GM13977 (cell line): ENCODE measurements at regions not wholly inside any gene's neighbourhood (a gene's known extent, or its start where the extent isn't known, plus 50 kb on each side); places are given as distances from the start of the nearest gene placed in this dataset.

Source experiments
- DNase-seq: peaks from one replicate; pipeline ENCODE4 v3.0.0; 2012; ENCODE audit warnings: low spot score
- in situ Hi-C: fragments of 300-500 bp; cut with MboI; formaldehyde crosslinking; loops from one replicate; pipeline ENCODE4 v1.12.0; 2022; ENCODE audit warnings: low sequenced_read_pairs, low pct_unique_long_range_greater_than_20kb, mixed read lengths, inconsistent platforms; ENCODE audit not compliant: unreplicated experiment
- TF ChIP-seq, protein P1 (sequence below): IDR thresholded peaks from 2 replicates; pipeline ENCODE4 v1.5.1; 2012; ENCODE audit warnings: mild to moderate bottlenecking, control low read depth; ENCODE audit not compliant: insufficient read depth; ENCODE audit errors: extremely low read depth, missing control alignments

DNA sequence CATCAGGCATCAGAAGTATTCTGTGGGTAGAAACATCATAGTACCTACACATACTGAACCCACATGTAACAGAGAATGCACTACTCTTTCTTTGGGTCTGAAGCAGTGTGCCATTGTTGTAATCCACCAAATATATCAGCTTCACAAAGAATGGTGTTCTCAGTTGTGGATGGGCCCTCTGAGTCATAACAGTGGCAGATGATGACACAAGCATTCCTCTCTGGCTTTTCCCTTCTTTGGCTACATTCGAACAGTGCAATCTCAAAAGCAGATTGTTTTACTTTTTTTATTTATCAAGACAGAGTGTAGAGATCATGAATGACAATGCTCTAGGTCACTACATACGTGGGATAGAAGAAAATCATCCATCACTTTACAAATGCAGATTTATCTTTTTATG lies 247.2 kb upstream of the EPHA5 start:
- in situ Hi-C loops = no loop called here
- DNase-seq = no peak
- TF ChIP-seq, protein P1, sequence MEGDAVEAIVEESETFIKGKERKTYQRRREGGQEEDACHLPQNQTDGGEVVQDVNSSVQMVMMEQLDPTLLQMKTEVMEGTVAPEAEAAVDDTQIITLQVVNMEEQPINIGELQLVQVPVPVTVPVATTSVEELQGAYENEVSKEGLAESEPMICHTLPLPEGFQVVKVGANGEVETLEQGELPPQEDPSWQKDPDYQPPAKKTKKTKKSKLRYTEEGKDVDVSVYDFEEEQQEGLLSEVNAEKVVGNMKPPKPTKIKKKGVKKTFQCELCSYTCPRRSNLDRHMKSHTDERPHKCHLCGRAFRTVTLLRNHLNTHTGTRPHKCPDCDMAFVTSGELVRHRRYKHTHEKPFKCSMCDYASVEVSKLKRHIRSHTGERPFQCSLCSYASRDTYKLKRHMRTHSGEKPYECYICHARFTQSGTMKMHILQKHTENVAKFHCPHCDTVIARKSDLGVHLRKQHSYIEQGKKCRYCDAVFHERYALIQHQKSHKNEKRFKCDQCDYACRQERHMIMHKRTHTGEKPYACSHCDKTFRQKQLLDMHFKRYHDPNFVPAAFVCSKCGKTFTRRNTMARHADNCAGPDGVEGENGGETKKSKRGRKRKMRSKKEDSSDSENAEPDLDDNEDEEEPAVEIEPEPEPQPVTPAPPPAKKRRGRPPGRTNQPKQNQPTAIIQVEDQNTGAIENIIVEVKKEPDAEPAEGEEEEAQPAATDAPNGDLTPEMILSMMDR = no peak

DNA sequence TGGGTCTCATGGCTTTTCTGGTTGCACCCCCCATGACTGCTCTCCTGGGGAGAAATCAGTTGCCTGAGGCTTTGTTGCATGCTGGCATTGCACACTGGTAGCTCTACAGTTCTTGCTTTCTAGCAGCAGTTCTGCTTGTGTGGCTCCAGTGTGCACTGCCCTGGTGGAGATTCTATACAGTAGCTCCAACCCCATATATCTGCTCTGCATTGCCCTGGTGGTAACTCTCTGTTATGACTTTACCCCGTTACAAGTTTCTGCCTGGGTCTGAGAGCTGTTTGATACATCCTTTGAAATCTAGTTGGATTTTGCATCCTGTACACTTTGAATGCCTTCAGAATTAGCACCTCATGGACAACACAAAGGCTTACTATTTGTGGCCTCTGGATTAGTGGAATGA lies 241.4 kb upstream of the EPHA5 start:
- TF ChIP-seq, protein P1 = no peak
- in situ Hi-C loops = no loop called here

DNA sequence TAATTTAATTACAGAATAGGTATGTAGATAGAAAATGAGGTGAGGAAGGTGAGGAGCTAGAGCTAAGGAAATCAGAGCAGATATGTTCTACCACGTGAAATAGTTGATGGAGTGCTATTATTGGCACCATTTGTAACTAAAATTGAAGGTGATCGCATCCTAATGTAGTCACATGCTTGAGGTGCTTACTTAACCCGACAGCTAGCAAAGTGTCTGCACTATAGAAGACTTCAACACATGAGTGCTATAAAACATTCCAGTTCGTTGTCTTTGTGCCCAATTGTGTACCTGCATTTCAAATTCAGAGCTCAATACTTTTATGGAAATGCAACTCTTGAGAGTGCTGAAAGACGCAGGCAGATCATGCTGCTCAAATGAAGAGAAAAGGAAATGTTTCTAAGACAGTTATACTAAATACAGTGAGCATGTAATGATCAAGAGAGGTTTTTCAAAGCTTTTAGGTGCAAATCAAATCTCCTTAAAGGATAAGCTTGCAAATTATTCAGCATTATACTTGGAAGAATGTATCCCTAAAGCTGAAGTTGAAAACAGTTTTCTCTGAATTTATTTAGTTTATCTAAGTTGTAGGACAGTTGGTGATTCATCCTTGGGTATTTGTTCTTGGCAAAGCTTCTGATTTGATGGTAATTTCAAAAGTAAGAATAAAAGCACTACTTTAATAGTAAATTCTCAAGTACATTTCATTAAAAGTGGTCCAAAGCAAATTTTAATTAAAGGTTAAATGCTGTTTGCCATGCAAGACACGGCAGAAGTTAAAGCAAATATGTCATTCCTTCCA lies 223.9 kb upstream of the EPHA5 start:
- DNase-seq = no peak
- TF ChIP-seq, protein P1 = no peak
- in situ Hi-C loops = no loop called here

More for the DNA sequence above, 241.4 kb upstream of the EPHA5 start:
- DNase-seq = no peak

DNA sequence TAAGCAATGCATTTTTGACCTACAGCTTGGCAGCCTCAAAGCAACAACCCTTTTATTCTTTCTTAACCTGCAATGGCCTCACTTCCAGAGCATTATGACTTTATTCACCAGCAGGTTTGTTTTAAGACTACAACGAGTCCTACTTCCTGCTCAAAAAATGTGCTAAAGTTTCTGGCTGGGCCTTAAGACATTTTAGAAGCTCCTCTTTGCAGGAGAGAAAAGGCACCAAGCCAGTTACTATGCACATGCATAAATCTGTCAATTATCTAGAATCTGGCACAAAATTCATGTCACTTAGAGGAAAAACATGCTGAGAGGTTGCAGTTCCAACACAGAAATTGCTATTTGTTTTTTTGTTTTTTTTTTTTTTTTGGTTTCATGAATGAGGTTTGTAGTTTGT lies 223.0 kb upstream of the EPHA5 start:
- no peak for DNase-seq
- TF ChIP-seq, protein P1 = no peak
- in situ Hi-C loops = no loop called here

DNA sequence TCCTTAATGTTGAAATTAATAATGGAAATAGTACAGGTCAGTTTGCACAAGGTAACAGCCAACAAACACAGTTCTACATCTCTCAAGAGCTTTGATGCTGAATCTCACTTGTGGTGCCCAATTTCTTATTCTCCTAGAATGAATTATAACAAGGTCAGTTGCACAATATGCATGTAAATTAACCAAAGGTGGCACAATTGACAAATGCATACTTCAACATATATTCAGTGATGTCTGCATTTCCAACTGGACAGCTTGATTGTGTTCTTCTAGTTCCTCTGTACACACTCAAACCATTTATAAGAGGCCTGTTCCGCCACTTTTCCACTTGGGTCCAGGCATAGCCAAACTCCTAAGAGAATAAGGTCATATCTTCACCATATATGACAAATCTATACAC lies 210.3 kb upstream of the EPHA5 start:
- in situ Hi-C loops = no loop called here
- no peak for DNase-seq
- TF ChIP-seq, protein P1 = no peak

DNA sequence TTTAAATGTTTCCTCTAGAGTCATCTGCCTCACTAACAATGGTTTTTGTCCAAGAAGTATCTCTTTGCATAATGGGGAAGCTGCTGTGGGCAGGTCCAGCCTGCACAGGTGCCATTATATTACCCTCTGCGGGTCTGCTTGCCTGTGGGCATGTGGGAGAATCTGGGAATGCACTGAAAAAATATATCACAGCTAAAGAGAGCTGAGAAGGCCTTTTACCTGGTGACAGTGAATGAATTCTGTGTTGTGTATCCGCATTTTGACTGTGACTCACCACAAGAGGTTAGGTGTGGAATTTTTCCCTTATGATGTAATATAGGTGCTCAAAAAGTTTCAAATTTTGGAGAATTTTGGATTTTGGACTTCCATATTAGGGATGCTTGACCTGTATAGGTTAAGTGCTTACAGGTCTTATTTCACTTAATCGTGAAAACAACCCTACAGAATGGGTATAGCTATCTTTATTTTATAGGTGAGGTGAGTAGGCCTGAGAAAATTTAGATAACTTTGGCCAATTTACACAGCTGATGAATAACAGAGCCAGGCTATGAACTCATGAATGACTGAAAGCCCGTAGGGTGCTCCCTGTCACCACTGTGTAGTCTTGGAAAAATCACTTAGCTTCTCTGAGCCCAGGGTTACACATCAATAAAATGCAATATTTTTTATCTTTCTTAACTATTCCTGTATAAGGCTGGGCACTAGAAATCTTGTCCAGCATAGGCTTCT lies 198.0 kb upstream of the EPHA5 start:
- TF ChIP-seq, protein P1 = no peak
- DNase-seq = no peak
- in situ Hi-C loops = no loop called here
